Vagina (tissue), 2 donors: ENCODE measurements at regions not wholly inside any gene's neighbourhood (a gene's known extent, or its start where the extent isn't known, plus 50 kb on each side); places are given as distances from the start of the nearest gene placed in this dataset. TPM values are rescaled to one million over a fixed set of nuclear protein-coding genes. Genes with fewer than 3 reads are reported as not detected.

Source experiments
- DNase-seq, 2 donors: peaks; one replicate each; pipeline ENCODE4 v3.0.0-alpha.2; 2017; ENCODE audit errors: extremely low spot score in 2 of 2
- H3K27ac ChIP-seq: fragments of 200-600 bp; sonication (generic); one replicate; pipeline ENCODE4 v1.5.1; 2019
- H3K27me3 ChIP-seq: fragments of 200-600 bp; sonication (generic); one replicate; pipeline ENCODE4 v1.5.1; 2019
- H3K36me3 ChIP-seq, 2 donors: fragments of 200-600 bp; sonication (generic); one replicate each; pipeline ENCODE4 v1.5.1; 2017 to 2019
- H3K4me1 ChIP-seq: fragments of 200-600 bp; sonication (generic); one replicate; pipeline ENCODE4 v1.5.1; 2019
- H3K4me3 ChIP-seq, 2 donors: fragments of 200-600 bp; sonication (generic); 1 replicate in 1 of 2; 2 replicates in 1 of 2; pipeline ENCODE4 v1.5.1; 2016 to 2019
- H3K9me3 ChIP-seq: fragments of 200-600 bp; sonication (generic); one replicate; pipeline ENCODE4 v1.5.1; 2019
- POLR2A ChIP-seq, 2 donors: fragments of 450-650 bp; IDR thresholded peaks; one replicate each; pipeline ENCODE4 v1.6.1; 2017; ENCODE audit warnings: antibody characterized with exemption in 2 of 2, mild to moderate bottlenecking in 2 of 2, moderate library complexity in 2 of 2
- POLR2AphosphoS5 ChIP-seq, 2 donors: sonication (generic); formaldehyde crosslinking; IDR thresholded peaks; one replicate each; pipeline ENCODE4 v1.9.0; 2017; ENCODE audit warnings: antibody characterized with exemption in 2 of 2, mild to moderate bottlenecking in 2 of 2, low read depth in 1 of 2; ENCODE audit not compliant: insufficient read depth in 1 of 2
- intact Hi-C: fragments of 100-400 bp; cut with DNase I; formaldehyde crosslinking; loops from one replicate; pipeline ENCODE4 v1.15.1; 2023
- microRNA counts, 2 donors: library from miRNA; unstranded; fragments of <30 nt; microRNA quantifications; one replicate each; lab custom pipeline; 2016 to 2017
- microRNA-seq: library from miRNA; unstranded; fragments of <30 nt; microRNA quantifications from one replicate; pipeline ENCODE4, GENCODE V29; 2017; ENCODE audit warnings: borderline number of aligned reads, borderline replicate concordance
- small RNA-seq: library from RNA; depleted of rRNA; stranded (forward); fragments of <200 nt; gene quantifications from one replicate; pipeline ENCODE3, GENCODE V24; 2016
- TF ChIP-seq, protein P1 (sequence below), 3 experiments: fragments of 450-650 bp in 2 of 3; fragments of 200-600 bp in 1 of 3; sonication (generic) in 1 of 3; IDR thresholded peaks; one replicate each; pipeline ENCODE4 v1.5.1; 2017 to 2019; ENCODE audit warnings: antibody characterized with exemption in 3 of 3, mild to moderate bottlenecking in 2 of 3, moderate library complexity in 2 of 3

DNA sequence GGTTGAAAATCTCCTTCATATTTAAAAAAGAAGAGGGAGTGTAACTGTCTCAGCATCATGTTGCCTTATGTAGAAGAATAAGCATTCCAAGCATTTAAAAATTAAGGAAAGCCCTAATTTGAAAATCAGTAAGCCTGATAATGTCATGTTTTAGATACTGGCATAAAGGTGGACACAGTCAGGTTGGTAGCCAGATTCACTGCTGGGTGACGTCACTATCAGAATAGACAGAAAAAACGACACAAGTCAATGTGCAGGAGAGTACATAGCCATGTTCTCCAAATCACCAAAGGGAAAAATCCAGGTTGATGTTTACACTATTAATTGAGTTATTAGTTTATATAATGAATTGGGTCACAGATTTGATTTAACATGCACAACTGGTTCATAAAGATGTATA, 50.8 kb upstream of the POU3F2 start:
- DNase-seq: no peak
- Histone ChIP-seq H3K4me1 (no peaks in the 10 kb centered on the region), H3K9me3 (no peaks in the 10 kb centered on the region)

More for the DNA sequence above, 50.8 kb upstream of the POU3F2 start:
- no peak overlapping the region for H3K4me3 ChIP-seq
- no peaks in the 10 kb centered on the region for H3K36me3 ChIP-seq
- no peaks in the 10 kb centered on the region for H3K27me3 ChIP-seq
- no peak overlapping the region for H3K27ac ChIP-seq
- no peak for TF ChIP-seq POLR2AphosphoS5 (IDR thresholded peaks at IDR 0.05; ENCODE audit: insufficient read depth in 1 of 2, low read depth in 1 of 2)
- TF ChIP-seq, protein P1, sequence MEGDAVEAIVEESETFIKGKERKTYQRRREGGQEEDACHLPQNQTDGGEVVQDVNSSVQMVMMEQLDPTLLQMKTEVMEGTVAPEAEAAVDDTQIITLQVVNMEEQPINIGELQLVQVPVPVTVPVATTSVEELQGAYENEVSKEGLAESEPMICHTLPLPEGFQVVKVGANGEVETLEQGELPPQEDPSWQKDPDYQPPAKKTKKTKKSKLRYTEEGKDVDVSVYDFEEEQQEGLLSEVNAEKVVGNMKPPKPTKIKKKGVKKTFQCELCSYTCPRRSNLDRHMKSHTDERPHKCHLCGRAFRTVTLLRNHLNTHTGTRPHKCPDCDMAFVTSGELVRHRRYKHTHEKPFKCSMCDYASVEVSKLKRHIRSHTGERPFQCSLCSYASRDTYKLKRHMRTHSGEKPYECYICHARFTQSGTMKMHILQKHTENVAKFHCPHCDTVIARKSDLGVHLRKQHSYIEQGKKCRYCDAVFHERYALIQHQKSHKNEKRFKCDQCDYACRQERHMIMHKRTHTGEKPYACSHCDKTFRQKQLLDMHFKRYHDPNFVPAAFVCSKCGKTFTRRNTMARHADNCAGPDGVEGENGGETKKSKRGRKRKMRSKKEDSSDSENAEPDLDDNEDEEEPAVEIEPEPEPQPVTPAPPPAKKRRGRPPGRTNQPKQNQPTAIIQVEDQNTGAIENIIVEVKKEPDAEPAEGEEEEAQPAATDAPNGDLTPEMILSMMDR (IDR thresholded peaks at IDR 0.05): no peak
- no peak for TF ChIP-seq POLR2A (IDR thresholded peaks at IDR 0.05)
- intact Hi-C loops: no loop called here

MicroRNAs in the stretch of these regions (microRNA counts, 767-probe panel; counts per million panel counts)
- 238 to 261 counts per million in 2 donors for microRNA hsa-miR-2113 (lab: Ali Mortazavi, UCI)

Small RNAs in the stretch of these regions (microRNA-seq; reads per million reads assigned to microRNA genes)
- not detected for gene MIR2113

Small RNAs in the stretch of these regions (small RNA-seq; reads per million reads assigned to genes)
- gene AL589826.1: not detected
- not detected for gene MIR2113
